Left ventricle myocardium inferior (tissue), 1 donor: ENCODE measurements at regions not wholly inside any gene's neighbourhood (a gene's known extent, or its start where the extent isn't known, plus 50 kb on each side); places are given as distances from the start of the nearest gene placed in this dataset.
A peak's percentile ranks its signal among the peaks of the same experiment; 100 is the strongest.
"Not testable (repeated sequence)": the region's sequence is repeated elsewhere in the genome, so short reads cannot be mapped to it uniquely, and the experiment has no call there.

Source experiments
- DNase-seq: peaks from one replicate; pipeline ENCODE4 v3.0.0-alpha.2; 2020
- H3K27ac ChIP-seq: fragments of 200-600 bp; replicated peaks from 2 replicates; pipeline ENCODE4 v1.8.0; 2021
- H3K27me3 ChIP-seq: fragments of 200-600 bp; 2 replicates; pipeline ENCODE4 v1.8.0; 2021; ENCODE audit warnings: low read depth
- H3K36me3 ChIP-seq: fragments of 200-600 bp; 2 replicates; pipeline ENCODE4 v1.8.0; 2021
- H3K4me1 ChIP-seq: fragments of 200-600 bp; 2 replicates; pipeline ENCODE4 v1.8.0; 2021
- H3K4me3 ChIP-seq: fragments of 200-600 bp; 2 replicates; pipeline ENCODE4 v1.8.0; 2021; ENCODE audit warnings: mild to moderate bottlenecking, moderate library complexity
- H3K9me3 ChIP-seq: fragments of 200-600 bp; replicated peaks from 2 replicates; pipeline ENCODE4 v1.8.0; 2021
- CTCF ChIP-seq: fragments of 200-600 bp; IDR thresholded peaks from 2 replicates; pipeline ENCODE4 v1.8.0; 2021; ENCODE audit warnings: antibody characterized with exemption, mild to moderate bottlenecking, borderline replicate concordance
- intact Hi-C: fragments of 100-400 bp; cut with micrococcal nuclease; formaldehyde crosslinking; loops from one replicate; pipeline ENCODE4 v1.11.0; 2022
- donor health status: DM: no; HTN: yes; CAD: no; lungs with severe emphysema.

GRCh38 chr7:106344861-106345260, 60.1 kb upstream of the NAMPT start:
- no peak for DNase-seq
- Histone ChIP-seq H3K36me3 (no peaks in the 10 kb centered on the region), H3K4me1 (no peaks in the 10 kb centered on the region), H3K27me3 (no peaks in the 10 kb centered on the region), H3K27ac (peak overlapping the region; percentile 22), H3K9me3 (peaks cover 54% of the 10 kb centered on the region), H3K4me3 (no peak overlapping the region)
- intact Hi-C loops, result no loop called here
- TF ChIP-seq CTCF, result no peak

GRCh38 chr7:106344211-106344610, 59.4 kb upstream of the NAMPT start:
- intact Hi-C loops, result no loop called here
- Histone ChIP-seq H3K4me1 (no peaks in the 10 kb centered on the region), H3K4me3 (no peak overlapping the region), H3K27ac (peak overlapping the region; percentile 22), H3K36me3 (no peaks in the 10 kb centered on the region), H3K9me3 (peaks cover 50% of the 10 kb centered on the region), H3K27me3 (no peaks in the 10 kb centered on the region)
- TF ChIP-seq CTCF, result no peak
- no peak for DNase-seq

- peaks cover 55% of the 10 kb centered on the region for H3K9me3 ChIP-seq
- H3K27ac ChIP-seq, H3K27me3 ChIP-seq, intact Hi-C loops, DNase-seq, H3K4me1 ChIP-seq, H3K4me3 ChIP-seq, H3K36me3 ChIP-seq: not testable (repeated sequence)
Observed at GRCh38 chr7:106342049-106342448, 57.3 kb upstream of the NAMPT start.

- H3K27ac ChIP-seq, H3K4me3 ChIP-seq, H3K36me3 ChIP-seq, intact Hi-C loops, DNase-seq, H3K4me1 ChIP-seq, H3K27me3 ChIP-seq: not testable (repeated sequence)
- H3K9me3 ChIP-seq, result peaks cover 60% of the 10 kb centered on the region
Observed at GRCh38 chr7:106340247-106340596, 55.4 kb upstream of the NAMPT start.

- TF ChIP-seq CTCF, result no peak
- intact Hi-C loops, result no loop called here
Observed at GRCh38 chr7:106339513-106340246, 54.9 kb upstream of the NAMPT start.

GRCh38 chr7:106337754-106338153, 53.0 kb upstream of the NAMPT start:
- Histone ChIP-seq H3K27ac (no peak overlapping the region), H3K9me3 (peaks cover 50% of the 10 kb centered on the region), H3K36me3 (no peaks in the 10 kb centered on the region), H3K4me1 (no peaks in the 10 kb centered on the region), H3K4me3 (no peak overlapping the region), H3K27me3 (no peaks in the 10 kb centered on the region)
- intact Hi-C loops, result no loop called here
- no peak for DNase-seq
- TF ChIP-seq CTCF, result no peak

More at GRCh38 chr7:106339513-106340246, 54.9 kb upstream of the NAMPT start:
- H3K4me1 ChIP-seq, result no peaks in the 10 kb centered on the region
- H3K36me3 ChIP-seq, result no peaks in the 10 kb centered on the region
- no peak overlapping the region for H3K4me3 ChIP-seq
- no peak overlapping the region for H3K27ac ChIP-seq
- H3K9me3 ChIP-seq, result peaks cover 60% of the 10 kb centered on the region
- H3K27me3 ChIP-seq, result no peaks in the 10 kb centered on the region
- DNase-seq, result no peak
